Suprapubic skin (tissue), 4 donors: ENCODE measurements at regions not wholly inside any gene's neighbourhood (a gene's known extent, or its start where the extent isn't known, plus 50 kb on each side); places are given as distances from the start of the nearest gene placed in this dataset.

ENCODE experiments used
- DNase-seq, 2 donors: peaks; one replicate each; pipeline ENCODE4 v3.0.0-alpha.2; 2019; ENCODE audit warnings: low spot score in 2 of 2
- H3K27ac ChIP-seq: fragments of 200-600 bp; sonication (generic); one replicate; pipeline ENCODE4 v1.5.1; 2019
- H3K27me3 ChIP-seq: fragments of 200-600 bp; sonication (generic); one replicate; pipeline ENCODE4 v1.5.1; 2019
- H3K36me3 ChIP-seq: fragments of 200-600 bp; sonication (generic); one replicate; pipeline ENCODE4 v1.5.1; 2019
- H3K4me1 ChIP-seq: fragments of 200-600 bp; sonication (generic); one replicate; pipeline ENCODE4 v1.5.1; 2019
- H3K4me3 ChIP-seq: fragments of 200-600 bp; sonication (generic); one replicate; pipeline ENCODE4 v1.5.1; 2019; ENCODE audit warnings: mild to moderate bottlenecking
- H3K9me3 ChIP-seq: fragments of 200-600 bp; sonication (generic); one replicate; pipeline ENCODE4 v1.5.1; 2019
- EP300 ChIP-seq: sonication (generic); formaldehyde crosslinking; IDR thresholded peaks from one replicate; pipeline ENCODE4 v1.6.1; 2017; ENCODE audit warnings: antibody characterized with exemption
- POLR2A ChIP-seq, 2 donors: fragments of 450-650 bp; IDR thresholded peaks; one replicate each; pipeline ENCODE4 v1.6.1; 2017; ENCODE audit warnings: antibody characterized with exemption in 2 of 2, mild to moderate bottlenecking in 2 of 2, moderate library complexity in 2 of 2
- POLR2AphosphoS5 ChIP-seq, 3 donors: sonication (generic); formaldehyde crosslinking; IDR thresholded peaks; one replicate each; pipeline ENCODE4 v1.6.1; 2017; ENCODE audit warnings: antibody characterized with exemption in 3 of 3
- WGBS: methylation state at CpG from one replicate; pipeline ENCODE4 v1.1.5; 2018; 5-methylcytosine and 5-hydroxymethylcytosine counted together
- TF ChIP-seq, protein P1 (sequence below), 2 donors: fragments of 200-600 bp in 1 of 2; fragments of 450-650 bp in 1 of 2; sonication (generic) in 1 of 2; IDR thresholded peaks; one replicate each; pipeline ENCODE4 v1.5.1; 2016 to 2019; ENCODE audit warnings: antibody characterized with exemption in 2 of 2, mild to moderate bottlenecking in 1 of 2, moderate library complexity in 1 of 2

DNA sequence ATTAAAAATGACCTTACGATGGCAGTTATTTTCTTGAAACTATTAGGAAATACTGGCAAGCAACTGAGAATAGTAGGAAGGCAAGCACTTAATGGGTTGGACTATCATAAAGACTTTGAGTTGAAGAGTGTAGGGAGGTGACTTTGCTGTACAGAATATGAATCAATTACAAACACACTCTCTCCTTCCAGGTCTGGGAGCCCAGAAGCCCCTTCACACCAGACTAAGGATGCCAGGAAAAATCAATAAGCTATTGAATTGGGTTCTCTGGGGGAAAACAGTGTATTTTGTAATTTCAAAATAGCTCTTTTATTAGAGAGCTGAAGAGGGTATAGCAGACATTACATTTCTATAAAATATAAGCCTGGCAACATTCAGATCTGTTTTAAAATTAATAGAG, 736.4 kb downstream of the NOVA1 start:
- H3K4me3 ChIP-seq: no peak overlapping the region
- H3K9me3 ChIP-seq: no peaks in the 10 kb centered on the region
- H3K36me3 ChIP-seq: no peaks in the 10 kb centered on the region
- no peaks in the 10 kb centered on the region for H3K27me3 ChIP-seq
- TF ChIP-seq, protein P1, sequence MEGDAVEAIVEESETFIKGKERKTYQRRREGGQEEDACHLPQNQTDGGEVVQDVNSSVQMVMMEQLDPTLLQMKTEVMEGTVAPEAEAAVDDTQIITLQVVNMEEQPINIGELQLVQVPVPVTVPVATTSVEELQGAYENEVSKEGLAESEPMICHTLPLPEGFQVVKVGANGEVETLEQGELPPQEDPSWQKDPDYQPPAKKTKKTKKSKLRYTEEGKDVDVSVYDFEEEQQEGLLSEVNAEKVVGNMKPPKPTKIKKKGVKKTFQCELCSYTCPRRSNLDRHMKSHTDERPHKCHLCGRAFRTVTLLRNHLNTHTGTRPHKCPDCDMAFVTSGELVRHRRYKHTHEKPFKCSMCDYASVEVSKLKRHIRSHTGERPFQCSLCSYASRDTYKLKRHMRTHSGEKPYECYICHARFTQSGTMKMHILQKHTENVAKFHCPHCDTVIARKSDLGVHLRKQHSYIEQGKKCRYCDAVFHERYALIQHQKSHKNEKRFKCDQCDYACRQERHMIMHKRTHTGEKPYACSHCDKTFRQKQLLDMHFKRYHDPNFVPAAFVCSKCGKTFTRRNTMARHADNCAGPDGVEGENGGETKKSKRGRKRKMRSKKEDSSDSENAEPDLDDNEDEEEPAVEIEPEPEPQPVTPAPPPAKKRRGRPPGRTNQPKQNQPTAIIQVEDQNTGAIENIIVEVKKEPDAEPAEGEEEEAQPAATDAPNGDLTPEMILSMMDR (IDR thresholded peaks at IDR 0.05): no peak
- TF ChIP-seq POLR2AphosphoS5 (IDR thresholded peaks at IDR 0.05): no peak
- no peak for TF ChIP-seq EP300
- TF ChIP-seq POLR2A (IDR thresholded peaks at IDR 0.05): no peak
- DNase-seq: no peak
- no peak overlapping the region for H3K27ac ChIP-seq
- WGBS: 89% methylated on average over 1 of the region's 1 CpG
- H3K4me1 ChIP-seq: no peaks in the 10 kb centered on the region

DNA sequence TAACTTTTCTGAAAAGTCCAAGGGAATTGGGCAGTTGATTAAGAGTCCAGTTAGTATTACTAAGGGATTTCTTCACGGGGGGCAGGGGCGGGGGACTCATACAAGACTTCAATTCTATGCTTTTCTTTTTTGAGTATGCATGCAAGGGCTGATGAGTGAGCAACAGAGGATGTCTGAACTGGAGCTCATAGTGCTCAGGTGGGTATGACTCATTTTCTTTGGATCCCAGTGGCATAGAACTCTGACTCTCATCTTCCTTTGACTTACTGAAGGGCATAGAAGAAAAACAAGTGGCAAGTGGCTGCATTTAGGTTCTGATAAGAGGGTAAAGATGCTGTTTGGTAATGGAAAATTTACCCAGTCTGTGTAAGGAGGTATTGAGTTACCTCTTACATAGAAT, 749.2 kb downstream of the NOVA1 start:
- Histone ChIP-seq H3K4me1 (no peaks in the 10 kb centered on the region), H3K9me3 (no peaks in the 10 kb centered on the region), H3K36me3 (no peaks in the 10 kb centered on the region), H3K4me3 (no peak overlapping the region), H3K27ac (no peak overlapping the region), H3K27me3 (no peaks in the 10 kb centered on the region)
- no peak for DNase-seq
- no peak for TF ChIP-seq POLR2A (IDR thresholded peaks at IDR 0.05)
- TF ChIP-seq, protein P1 (IDR thresholded peaks at IDR 0.05): no peak
- no peak for TF ChIP-seq EP300
- WGBS: 38% methylated on average over 2 of the region's 2 CpGs

DNA sequence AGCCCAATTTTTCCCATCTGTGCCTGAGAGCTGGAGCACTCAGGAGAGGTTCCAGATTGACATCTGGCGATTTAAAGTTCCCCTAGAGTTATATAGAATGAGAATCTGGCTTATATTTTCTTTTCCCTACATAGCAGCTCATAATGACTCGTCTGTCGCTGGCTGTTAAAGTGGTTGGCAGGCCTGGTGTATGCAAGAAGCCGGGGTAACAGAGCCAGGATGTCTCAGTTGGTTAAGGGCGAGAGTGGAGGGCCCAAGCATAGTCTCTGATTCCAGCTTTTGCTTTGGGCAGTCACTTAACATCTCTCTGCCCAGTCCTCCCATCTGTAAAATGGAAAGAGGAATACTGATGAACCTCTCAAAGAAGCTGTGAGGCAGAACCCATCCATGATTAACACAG, 751.6 kb downstream of the NOVA1 start:
- H3K36me3 ChIP-seq: no peaks in the 10 kb centered on the region
- no peak overlapping the region for H3K4me3 ChIP-seq
- no peaks in the 10 kb centered on the region for H3K9me3 ChIP-seq
- no peaks in the 10 kb centered on the region for H3K27me3 ChIP-seq
- no peaks in the 10 kb centered on the region for H3K4me1 ChIP-seq
- 45% methylated on average over 5 of the region's 5 CpGs for WGBS
- no peak for DNase-seq
- no peak for TF ChIP-seq EP300
- TF ChIP-seq POLR2A (IDR thresholded peaks at IDR 0.05): no peak
- no peak for TF ChIP-seq POLR2AphosphoS5 (IDR thresholded peaks at IDR 0.05)
- TF ChIP-seq, protein P1 (IDR thresholded peaks at IDR 0.05): no peak
- no peak overlapping the region for H3K27ac ChIP-seq

DNA sequence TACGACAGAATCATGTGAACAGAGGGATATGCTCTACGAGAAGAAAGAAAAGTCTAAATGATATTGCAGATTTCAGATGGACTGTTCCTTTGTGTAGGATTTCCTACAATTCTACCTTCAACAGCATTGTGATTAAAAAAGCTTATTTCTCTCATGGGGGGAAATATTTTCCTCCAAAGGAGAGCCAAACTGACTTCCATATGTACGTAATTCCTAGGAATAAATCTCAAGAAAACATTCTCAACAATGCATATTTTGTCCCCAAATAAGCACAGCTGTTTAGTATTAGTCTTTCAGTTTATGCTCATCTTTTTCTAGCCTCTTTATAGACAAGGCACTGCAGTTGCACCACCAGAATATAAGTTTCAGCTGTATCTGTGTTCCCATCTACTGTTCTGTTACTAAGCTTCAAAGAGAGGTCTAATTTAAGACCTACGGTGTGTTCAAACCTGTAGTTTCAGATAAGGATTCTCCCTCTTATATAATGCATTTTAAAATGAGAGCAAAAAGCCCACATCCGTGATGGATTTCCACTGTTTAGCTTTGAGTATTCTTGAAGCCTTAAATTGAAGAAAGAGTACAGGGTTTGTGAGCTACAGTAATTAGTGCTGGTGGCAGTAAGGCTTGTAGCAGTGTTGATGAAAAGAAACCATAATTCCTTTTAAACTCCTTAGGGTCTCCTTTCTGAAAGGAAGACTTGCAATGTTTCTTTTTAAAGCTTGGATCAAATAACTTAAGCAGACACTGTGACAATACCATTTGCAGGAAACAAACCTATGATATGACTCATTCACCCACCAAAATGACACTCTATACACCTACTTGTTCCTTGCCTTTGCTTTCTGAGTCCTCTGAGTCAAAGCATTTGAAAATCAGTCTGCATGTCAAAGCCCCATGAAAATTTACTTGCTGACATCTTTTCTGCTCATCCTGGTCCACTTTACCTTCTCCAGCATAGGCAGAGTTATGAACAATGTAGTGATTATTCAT, 754.1 kb downstream of the NOVA1 start:
- Histone ChIP-seq H3K9me3 (no peaks in the 10 kb centered on the region), H3K4me3 (no peak overlapping the region), H3K4me1 (no peaks in the 10 kb centered on the region), H3K27me3 (no peaks in the 10 kb centered on the region), H3K36me3 (no peaks in the 10 kb centered on the region), H3K27ac (no peak overlapping the region)
- no peak for TF ChIP-seq EP300
- no peak for TF ChIP-seq POLR2A (IDR thresholded peaks at IDR 0.05)
- TF ChIP-seq, protein P1 (IDR thresholded peaks at IDR 0.05): no peak
- WGBS: 56% methylated on average over 5 of the region's 5 CpGs
- DNase-seq: no peak

DNA sequence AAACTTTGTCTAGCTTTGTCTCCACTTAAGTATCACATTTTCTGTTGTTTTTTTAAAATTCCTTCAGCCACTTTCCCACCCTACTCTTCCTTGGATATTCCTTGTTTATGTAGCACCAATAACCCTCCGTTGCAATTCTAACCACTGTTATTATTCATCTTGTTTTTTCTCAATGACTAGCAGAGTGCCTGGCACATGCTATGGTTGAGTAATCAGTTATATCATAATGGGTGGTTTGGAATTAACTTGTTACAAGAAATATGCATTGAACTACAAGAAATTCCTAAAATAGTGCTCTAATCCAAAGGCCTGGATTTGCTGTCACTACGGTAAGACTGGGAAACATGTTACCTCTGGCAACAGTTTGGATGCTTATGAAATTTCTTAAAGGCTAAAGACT, 756.6 kb downstream of the NOVA1 start:
- H3K27me3 ChIP-seq: no peaks in the 10 kb centered on the region
- no peak overlapping the region for H3K27ac ChIP-seq
- H3K4me3 ChIP-seq: no peak overlapping the region
- TF ChIP-seq POLR2A (IDR thresholded peaks at IDR 0.05) (no peak), POLR2AphosphoS5 (IDR thresholded peaks at IDR 0.05) (no peak)
- TF ChIP-seq, protein P1 (IDR thresholded peaks at IDR 0.05): no peak
- no peaks in the 10 kb centered on the region for H3K4me1 ChIP-seq
- no peaks in the 10 kb centered on the region for H3K36me3 ChIP-seq
- DNase-seq: no peak
- no peaks in the 10 kb centered on the region for H3K9me3 ChIP-seq
- WGBS: 34% methylated on average over 2 of the region's 2 CpGs
